ENCODE measurements at regions not wholly inside any gene's neighbourhood (a gene's known extent, or its start where the extent isn't known, plus 50 kb on each side); places are given as distances from the start of the nearest gene placed in this dataset.

- no peak for TF ChIP-seq CTCF (conservative IDR thresholded peaks at IDR 0.05; ENCODE audit: low read depth, low read length)
- no peak for TF ChIP-seq EZH2 (IDR thresholded peaks at IDR 0.05; ENCODE audit: borderline replicate concordance, low read depth, low read length, poor library complexity, severe bottlenecking)
Measured at GRCh38 chr2:145811276-145812164, 1291.6 kb upstream of the ZEB2 start.
